Transverse colon (tissue), 4 donors: ENCODE measurements at regions not wholly inside any gene's neighbourhood (a gene's known extent, or its start where the extent isn't known, plus 50 kb on each side); places are given as distances from the start of the nearest gene placed in this dataset.

Experiments used
- DNase-seq: peaks from one replicate; pipeline ENCODE4 v3.0.0-alpha.2; 2019
- H3K27ac ChIP-seq, 4 donors: fragments of 200-600 bp; sonication (generic); 2 replicates each; pipeline ENCODE4 v1.5.1; 2016 to 2018; ENCODE audit warnings: inconsistent platforms in 4 of 4
- H3K27me3 ChIP-seq: fragments of 200-600 bp; sonication (generic); 2 replicates; pipeline ENCODE4 v1.5.1; 2017; ENCODE audit warnings: inconsistent platforms
- H3K36me3 ChIP-seq, 4 donors: fragments of 200-600 bp; sonication (generic); 2 replicates each; pipeline ENCODE4 v1.5.1; 2017 to 2019; ENCODE audit warnings: inconsistent platforms in 4 of 4
- H3K4me1 ChIP-seq, 4 donors: fragments of 200-600 bp; sonication (generic); 2 replicates each; pipeline ENCODE4 v1.5.1; 2017 to 2020; ENCODE audit warnings: inconsistent platforms in 4 of 4
- H3K4me3 ChIP-seq, 4 donors: fragments of 200-600 bp; sonication (generic); 1 replicate in 1 of 4; 2 replicates in 3 of 4; pipeline versions ENCODE4 v1.5.1 to v1.6.1; 2017 to 2019; ENCODE audit warnings: inconsistent platforms in 4 of 4
- H3K9me3 ChIP-seq, 2 donors: fragments of 200-600 bp; sonication (generic); 2 replicates each; pipeline ENCODE4 v1.5.1; 2017 to 2019; ENCODE audit warnings: inconsistent platforms in 2 of 2
- CTCF ChIP-seq, 5 experiments: fragments of 200-600 bp in 3 of 5; fragments of 450-650 bp in 2 of 5; sonication (generic) in 3 of 5; IDR thresholded peaks; 1 replicate in 2 of 5; 2 replicates in 3 of 5; pipeline ENCODE4 v1.5.1; 2016 to 2017; ENCODE audit warnings: antibody characterized with exemption in 5 of 5, inconsistent platforms in 3 of 5, mild to moderate bottlenecking in 2 of 5, moderate library complexity in 1 of 5
- EP300 ChIP-seq: sonication (generic); formaldehyde crosslinking; IDR thresholded peaks from one replicate; pipeline ENCODE4 v1.6.1; 2017; ENCODE audit warnings: antibody characterized with exemption, low read depth
- POLR2A ChIP-seq: fragments of 450-650 bp; IDR thresholded peaks from one replicate; pipeline ENCODE4 v1.6.1; 2016; ENCODE audit warnings: antibody characterized with exemption, mild to moderate bottlenecking, moderate library complexity
- POLR2AphosphoS5 ChIP-seq, 3 donors: sonication (generic); formaldehyde crosslinking; IDR thresholded peaks; one replicate each; pipeline ENCODE4 v1.6.1; 2016; ENCODE audit warnings: antibody characterized with exemption in 3 of 3
- WGBS, 2 donors: methylation state at CpG; one replicate each; pipeline ENCODE4 v1.1.5; 2018; ENCODE audit warnings: low coverage in 1 of 2; 5-methylcytosine and 5-hydroxymethylcytosine counted together
- in situ Hi-C, 4 donors: fragments of 200-750 bp; cut with MboI; loops; one replicate each; pipeline versions ENCODE4 v1.15.0 to v1.15.1; 2017; ENCODE audit warnings: low sequenced_read_pairs in 3 of 4, low pct_ligation_motif_present in 1 of 4, low pct_unique_long_range_greater_than_20kb in 1 of 4
- intact Hi-C: fragments of 100-400 bp; cut with DNase I; formaldehyde crosslinking; loops from one replicate; pipeline ENCODE4 v1.15.1; 2023; ENCODE audit warnings: low total_unique reads

GRCh38 chr1:30255111-30255724 is 468.2 kb downstream of the MATN1 start:
- Histone ChIP-seq H3K27me3 (peaks cover 28% of the 10 kb centered on the region), H3K9me3 (no peaks in the 10 kb centered on the region), H3K4me3 (no peak overlapping the region), H3K4me1 (no peaks in the 10 kb centered on the region), H3K36me3 (no peaks in the 10 kb centered on the region), H3K27ac (no peak overlapping the region)
- TF ChIP-seq CTCF (IDR thresholded peaks at IDR 0.05): no peak
- TF ChIP-seq EP300: no peak
- no peak for TF ChIP-seq POLR2A
- TF ChIP-seq POLR2AphosphoS5 (IDR thresholded peaks at IDR 0.05): no peak
- intact Hi-C loops (no loop called here), in situ Hi-C loops (no loop called here)
- DNase-seq: no peak
- 40 to 46% methylated on average over 5 of the region's 5 CpGs for WGBS, 2 donors

- H3K27me3 ChIP-seq: peaks cover 20% of the 10 kb centered on the region
- 83% methylated on average over 6 of the region's 8 CpGs; no CpG with 5 or more reads in 1 of the 2 donors for WGBS, 2 donors
- no peaks in the 10 kb centered on the region for H3K36me3 ChIP-seq
- intact Hi-C loops: no loop called here
- H3K9me3 ChIP-seq: no peaks in the 10 kb centered on the region
- TF ChIP-seq EP300 (no peak), CTCF (IDR thresholded peaks at IDR 0.05) (no peak), POLR2A (no peak), POLR2AphosphoS5 (IDR thresholded peaks at IDR 0.05) (no peak)
- H3K27ac ChIP-seq: no peak overlapping the region
- no peak for DNase-seq
- no peak overlapping the region for H3K4me3 ChIP-seq
- in situ Hi-C loops: no loop called here
- H3K4me1 ChIP-seq: no peaks in the 10 kb centered on the region
These were observed 469.5 kb downstream of the MATN1 start for GRCh38 chr1:30253807-30254440.

- 71% methylated on average over 3 of the region's 3 CpGs; no CpG with 5 or more reads in 1 of the 2 donors for WGBS, 2 donors
- DNase-seq: no peak
- intact Hi-C loops: no loop called here
- no peak overlapping the region for H3K27ac ChIP-seq
- TF ChIP-seq POLR2AphosphoS5 (IDR thresholded peaks at IDR 0.05) (no peak), POLR2A (no peak), CTCF (IDR thresholded peaks at IDR 0.05) (no peak), EP300 (no peak)
- no peaks in the 10 kb centered on the region for H3K4me1 ChIP-seq
- H3K4me3 ChIP-seq: no peak overlapping the region
- peaks cover 16% of the 10 kb centered on the region for H3K27me3 ChIP-seq
- no peaks in the 10 kb centered on the region for H3K36me3 ChIP-seq
- H3K9me3 ChIP-seq: no peaks in the 10 kb centered on the region
- in situ Hi-C loops: no loop called here
These were observed 470.0 kb downstream of the MATN1 start for GRCh38 chr1:30253361-30253760.

GRCh38 chr1:30250984-30251850 is 472.2 kb downstream of the MATN1 start:
- intact Hi-C loops: no loop called here
- TF ChIP-seq CTCF (IDR thresholded peaks at IDR 0.05) (no peak), POLR2AphosphoS5 (IDR thresholded peaks at IDR 0.05) (no peak), EP300 (no peak), POLR2A (no peak)
- in situ Hi-C loops: no loop called here
- H3K27me3 ChIP-seq: peaks cover 15% of the 10 kb centered on the region
- no peak overlapping the region for H3K27ac ChIP-seq
- DNase-seq: no peak
- no peaks in the 10 kb centered on the region for H3K36me3 ChIP-seq
- H3K4me3 ChIP-seq: no peak overlapping the region
- no peaks in the 10 kb centered on the region for H3K9me3 ChIP-seq
- H3K4me1 ChIP-seq: no peaks in the 10 kb centered on the region
- WGBS, 2 donors: 45 to 57% methylated on average over 5 to 6 of the region's 6 CpGs
